NCI-H2196 (cell line): ENCODE measurements at regions not wholly inside any gene's neighbourhood (a gene's known extent, or its start where the extent isn't known, plus 50 kb on each side); places are given as distances from the start of the nearest gene placed in this dataset.

ENCODE experiments used
- DNase-seq: peaks from one replicate; lab custom pipeline; 2025; ENCODE audit not compliant: unreplicated experiment; lab: John Stamatoyannopoulos, UW

GRCh38 chr12:88957358-88957757, 377.1 kb upstream of the KITLG start:
- no peak for DNase-seq

- no peak for DNase-seq
Observed at GRCh38 chr12:88955531-88955930, 375.3 kb upstream of the KITLG start.

GRCh38 chr12:88953029-88953586, 372.8 kb upstream of the KITLG start:
- no peak for DNase-seq

- peak; percentile 38 for DNase-seq
Observed at GRCh38 chr12:88952562-88952942, 372.3 kb upstream of the KITLG start.

- no peak for DNase-seq
Observed at GRCh38 chr12:88951860-88952561, 371.7 kb upstream of the KITLG start.

GRCh38 chr12:88951177-88951576, 370.9 kb upstream of the KITLG start:
- DNase-seq = no peak

GRCh38 chr12:88947486-88948043, 367.3 kb upstream of the KITLG start:
- DNase-seq = no peak

- DNase-seq = no peak
Observed at GRCh38 chr12:88946372-88946997, 366.2 kb upstream of the KITLG start.

GRCh38 chr12:88945051-88945732, 364.9 kb upstream of the KITLG start:
- DNase-seq = no peak

- DNase-seq = no peak
Observed at GRCh38 chr12:88944397-88944796, 364.1 kb upstream of the KITLG start.

GRCh38 chr12:88940854-88941253, 360.6 kb upstream of the KITLG start:
- no peak for DNase-seq

- no peak for DNase-seq
Observed at GRCh38 chr12:88935856-88936255, 355.6 kb upstream of the KITLG start.

GRCh38 chr12:88934163-88934747, 354.0 kb upstream of the KITLG start:
- no peak for DNase-seq

GRCh38 chr12:88932457-88932856, 352.2 kb upstream of the KITLG start:
- DNase-seq = no peak

GRCh38 chr12:88931598-88931997, 351.3 kb upstream of the KITLG start:
- DNase-seq = no peak

GRCh38 chr12:88925454-88925853, 345.2 kb upstream of the KITLG start:
- no peak for DNase-seq

GRCh38 chr12:88924162-88924561, 343.9 kb upstream of the KITLG start:
- DNase-seq = peak; percentile 18

- DNase-seq = no peak
Observed at GRCh38 chr12:88923631-88924030, 343.4 kb upstream of the KITLG start.

- no peak for DNase-seq
Observed at GRCh38 chr12:88922816-88923215, 342.5 kb upstream of the KITLG start.

GRCh38 chr12:88921890-88922532, 341.7 kb upstream of the KITLG start:
- no peak for DNase-seq

GRCh38 chr12:88921434-88921833, 341.2 kb upstream of the KITLG start:
- DNase-seq = no peak
